ENCODE measurements at regions not wholly inside any gene's neighbourhood (a gene's known extent, or its start where the extent isn't known, plus 50 kb on each side); places are given as distances from the start of the nearest gene placed in this dataset.

GRCh38 chr6:50449128-50449527 lies 264.2 kb upstream of the TFAP2D start:
- TF ChIP-seq GATA2 (IDR thresholded peaks at IDR 0.05; ENCODE audit: low read depth, low read length), result no peak
- no peak for TF ChIP-seq GATA3 (IDR thresholded peaks at IDR 0.05; ENCODE audit: low read depth, low read length)

Measured in SH-SY5Y (cell line).